ENCODE measurements at regions not wholly inside any gene's neighbourhood (a gene's known extent, or its start where the extent isn't known, plus 50 kb on each side); places are given as distances from the start of the nearest gene placed in this dataset.
"Not testable (repeated sequence)": the region's sequence is repeated elsewhere in the genome, so short reads cannot be mapped to it uniquely, and the experiment has no call there.

- Histone ChIP-seq H3K4me3 (no peak overlapping the region), H3K9me3 (peaks cover 8% of the 10 kb centered on the region), H3K4me1 (no peaks in the 10 kb centered on the region), H3K36me3 (ENCODE audit: insufficient read depth in 1 of 2, low read depth in 1 of 2) (no peaks in the 10 kb centered on the region), H3K27ac (no peak overlapping the region), H3K27me3 (ENCODE audit: insufficient read depth in 3 of 3, low read length in 2 of 3) (no peaks in the 10 kb centered on the region)
- intact Hi-C loops (cut with DNase I), result loop anchor here in 1 of 2 donors (10.0 kb wide), 1 partner anchor 865 kb away; no protein-coding TSS in a partner anchor
- no peak for DNase-seq
- TF ChIP-seq, protein P1, sequence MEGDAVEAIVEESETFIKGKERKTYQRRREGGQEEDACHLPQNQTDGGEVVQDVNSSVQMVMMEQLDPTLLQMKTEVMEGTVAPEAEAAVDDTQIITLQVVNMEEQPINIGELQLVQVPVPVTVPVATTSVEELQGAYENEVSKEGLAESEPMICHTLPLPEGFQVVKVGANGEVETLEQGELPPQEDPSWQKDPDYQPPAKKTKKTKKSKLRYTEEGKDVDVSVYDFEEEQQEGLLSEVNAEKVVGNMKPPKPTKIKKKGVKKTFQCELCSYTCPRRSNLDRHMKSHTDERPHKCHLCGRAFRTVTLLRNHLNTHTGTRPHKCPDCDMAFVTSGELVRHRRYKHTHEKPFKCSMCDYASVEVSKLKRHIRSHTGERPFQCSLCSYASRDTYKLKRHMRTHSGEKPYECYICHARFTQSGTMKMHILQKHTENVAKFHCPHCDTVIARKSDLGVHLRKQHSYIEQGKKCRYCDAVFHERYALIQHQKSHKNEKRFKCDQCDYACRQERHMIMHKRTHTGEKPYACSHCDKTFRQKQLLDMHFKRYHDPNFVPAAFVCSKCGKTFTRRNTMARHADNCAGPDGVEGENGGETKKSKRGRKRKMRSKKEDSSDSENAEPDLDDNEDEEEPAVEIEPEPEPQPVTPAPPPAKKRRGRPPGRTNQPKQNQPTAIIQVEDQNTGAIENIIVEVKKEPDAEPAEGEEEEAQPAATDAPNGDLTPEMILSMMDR (IDR thresholded peaks at IDR 0.05), result no peak
- 59 to 70% (median 66%) methylated on average over 4 of the region's 4 CpGs for WGBS, 3 donors
- no peak for ATAC-seq
Measured at GRCh38 chr11:13189561-13190426, 87.8 kb upstream of the BMAL1 start.

DNA sequence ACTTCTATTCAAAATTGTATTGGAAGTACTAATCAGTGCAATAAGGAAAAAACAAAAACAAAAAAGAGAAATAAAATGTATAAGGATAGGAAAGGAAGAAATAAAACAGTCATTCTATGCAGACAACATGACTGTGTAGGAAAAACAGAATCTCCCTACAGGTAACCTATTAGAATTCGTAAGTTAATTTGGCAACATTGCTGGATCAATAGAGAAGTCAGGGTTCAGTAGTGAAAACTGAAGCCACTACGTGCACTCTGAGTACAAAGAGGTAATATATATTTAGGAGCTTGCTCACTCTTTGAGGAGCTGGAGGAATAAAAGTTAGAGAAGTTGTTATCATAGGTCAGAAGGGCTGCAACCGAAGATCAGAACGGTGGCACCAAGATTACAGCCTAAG is 84.0 kb upstream of the BMAL1 start:
- intact Hi-C loops (cut with DNase I), result no loop called here
- no peaks in the 10 kb centered on the region for H3K27me3 ChIP-seq (ENCODE audit: insufficient read depth in 3 of 3, low read length in 2 of 3)
- WGBS, 3 donors, result 60 to 63% (median 62%) methylated on average over 4 of the region's 4 CpGs

DNA sequence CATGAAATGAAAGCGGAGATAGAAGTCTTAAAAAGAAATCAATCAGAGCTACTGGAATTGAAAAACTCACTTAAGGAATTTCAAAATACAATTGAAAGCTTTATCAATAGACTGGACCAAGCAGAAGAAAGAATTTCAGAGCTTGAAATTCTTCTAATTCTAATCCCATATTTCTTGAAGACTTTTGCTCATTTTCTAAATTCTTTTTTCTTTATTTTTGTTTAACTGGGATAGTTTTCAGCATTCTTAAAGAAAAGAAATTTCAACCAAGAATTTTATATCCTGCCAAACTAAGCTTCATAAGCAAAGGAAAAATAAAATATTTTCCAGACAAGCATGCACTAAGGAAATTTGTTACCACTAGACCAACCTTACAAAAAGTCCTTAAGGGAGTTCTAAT is 80.2 kb upstream of the BMAL1 start:
- peaks cover 11% of the 10 kb centered on the region for H3K9me3 ChIP-seq
- DNase-seq; H3K27ac ChIP-seq; H3K36me3 ChIP-seq (ENCODE audit: insufficient read depth in 1 of 2, low read depth in 1 of 2); H3K27me3 ChIP-seq (ENCODE audit: insufficient read depth in 3 of 3, low read length in 2 of 3); ATAC-seq; H3K4me3 ChIP-seq; H3K4me1 ChIP-seq; intact Hi-C loops (cut with DNase I): not testable (repeated sequence)
- WGBS, 3 donors, result 3 to 100% (median 51%) methylated on average over 1 of the region's 1 CpG

More for the DNA sequence above, 84.0 kb upstream of the BMAL1 start:
- TF ChIP-seq, protein P1 (IDR thresholded peaks at IDR 0.05), result no peak
- no peak overlapping the region for H3K4me3 ChIP-seq
- DNase-seq (no peak), ATAC-seq (no peak)
- no peak overlapping the region for H3K27ac ChIP-seq
- no peaks in the 10 kb centered on the region for H3K4me1 ChIP-seq
- H3K36me3 ChIP-seq (ENCODE audit: insufficient read depth in 1 of 2, low read depth in 1 of 2), result no peaks in the 10 kb centered on the region
- peaks cover 6% of the 10 kb centered on the region for H3K9me3 ChIP-seq

- H3K36me3 ChIP-seq (ENCODE audit: insufficient read depth in 1 of 2, low read depth in 1 of 2), result no peaks in the 10 kb centered on the region
- intact Hi-C loops (cut with DNase I), result no loop called here
- no peak overlapping the region for H3K4me3 ChIP-seq
- TF ChIP-seq, protein P1 (IDR thresholded peaks at IDR 0.05), result no peak
- peaks cover 6% of the 10 kb centered on the region for H3K9me3 ChIP-seq
- peaks cover 0 to 2% (median 0%) of the 10 kb centered on the region in 3 donors for H3K27me3 ChIP-seq (ENCODE audit: insufficient read depth in 3 of 3, low read length in 2 of 3)
- DNase-seq, result no peak
- H3K27ac ChIP-seq, result no peak overlapping the region
- no peak for ATAC-seq
- 73 to 84% (median 80%) methylated on average over 4 of the region's 4 CpGs for WGBS, 3 donors
- no peaks in the 10 kb centered on the region for H3K4me1 ChIP-seq
Measured at GRCh38 chr11:13205486-13205885, 72.1 kb upstream of the BMAL1 start.

DNA sequence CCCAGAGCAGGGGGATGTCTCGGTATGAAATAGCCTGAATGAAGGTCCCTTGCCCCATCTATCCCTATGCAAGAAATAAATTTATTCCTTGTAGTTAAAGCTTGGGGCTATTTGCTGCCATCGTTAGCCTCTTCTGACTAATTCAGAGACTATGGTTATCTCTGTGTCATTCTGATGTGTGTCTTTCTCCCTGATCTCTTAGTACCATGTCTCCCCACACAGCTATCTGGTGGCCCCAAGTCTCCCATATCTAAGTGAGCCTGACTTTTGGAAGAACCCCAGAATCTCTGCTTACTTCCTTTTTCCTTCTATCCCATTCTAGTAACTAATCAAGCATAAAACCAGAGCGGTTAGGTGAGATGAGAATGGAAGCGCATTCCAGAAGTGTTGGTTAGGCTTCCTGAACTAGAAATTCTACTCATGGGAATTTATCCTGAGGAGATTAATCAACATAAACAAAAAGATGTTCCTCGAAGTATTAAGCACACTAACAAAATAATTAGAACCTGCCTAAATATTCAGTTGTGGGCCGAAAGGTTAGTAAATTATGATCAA is 71.4 kb upstream of the BMAL1 start:
- ATAC-seq (no peak), DNase-seq (no peak)
- Histone ChIP-seq H3K27ac (no peak overlapping the region), H3K9me3 (peaks cover 6% of the 10 kb centered on the region), H3K4me3 (no peak overlapping the region), H3K27me3 (ENCODE audit: insufficient read depth in 3 of 3, low read length in 2 of 3) (peaks cover 0 to 2% (median 0%) of the 10 kb centered on the region in 3 donors), H3K4me1 (no peaks in the 10 kb centered on the region), H3K36me3 (ENCODE audit: insufficient read depth in 1 of 2, low read depth in 1 of 2) (no peaks in the 10 kb centered on the region)
- TF ChIP-seq, protein P1 (IDR thresholded peaks at IDR 0.05), result no peak
- intact Hi-C loops (cut with DNase I), result no loop called here
- 57 to 81% (median 80%) methylated on average over 6 of the region's 6 CpGs for WGBS, 3 donors

All from psoas muscle (tissue), 7 donors.